GM21360 (cell line): ENCODE measurements at regions not wholly inside any gene's neighbourhood (a gene's known extent, or its start where the extent isn't known, plus 50 kb on each side); places are given as distances from the start of the nearest gene placed in this dataset.

Experiments used
- ATAC-seq: cut with Tn5 transposase; IDR thresholded peaks from one replicate; pipeline ENCODE4 v1.9.1; 2021; ENCODE audit warnings: mild to moderate bottlenecking, moderate library complexity; ENCODE audit not compliant: unreplicated experiment

GRCh38 chr5:31137676-31138075 is 55.8 kb upstream of the CDH6 start:
- no peak for ATAC-seq

- no peak for ATAC-seq
Observed at GRCh38 chr5:31135542-31135941, 57.9 kb upstream of the CDH6 start.

- ATAC-seq: no peak
Observed at GRCh38 chr5:31133488-31133887, 60.0 kb upstream of the CDH6 start.

GRCh38 chr5:31131381-31131891 is 62.0 kb upstream of the CDH6 start:
- no peak for ATAC-seq

GRCh38 chr5:31130676-31131075 is 62.8 kb upstream of the CDH6 start:
- ATAC-seq: no peak

- ATAC-seq: no peak
Observed at GRCh38 chr5:31124651-31125305, 68.7 kb upstream of the CDH6 start.

- ATAC-seq: no peak
Observed at GRCh38 chr5:31124026-31124425, 69.5 kb upstream of the CDH6 start.

GRCh38 chr5:31122998-31123951 is 70.2 kb upstream of the CDH6 start:
- no peak for ATAC-seq

- no peak for ATAC-seq
Observed at GRCh38 chr5:31121224-31121623, 72.3 kb upstream of the CDH6 start.

- no peak for ATAC-seq
Observed at GRCh38 chr5:31120642-31120948, 72.9 kb upstream of the CDH6 start.

- no peak for ATAC-seq
Observed at GRCh38 chr5:31119938-31120641, 73.4 kb upstream of the CDH6 start.

- ATAC-seq: no peak
Observed at GRCh38 chr5:31116466-31117031, 76.9 kb upstream of the CDH6 start.

GRCh38 chr5:31114817-31115216 is 78.7 kb upstream of the CDH6 start:
- ATAC-seq: no peak

GRCh38 chr5:31113666-31114350 is 79.7 kb upstream of the CDH6 start:
- ATAC-seq: no peak

- no peak for ATAC-seq
Observed at GRCh38 chr5:31113101-31113500, 80.4 kb upstream of the CDH6 start.

GRCh38 chr5:31107091-31107518 is 86.4 kb upstream of the CDH6 start:
- ATAC-seq: no peak

GRCh38 chr5:31106691-31107090 is 86.8 kb upstream of the CDH6 start:
- ATAC-seq: no peak

GRCh38 chr5:31106278-31106677 is 87.2 kb upstream of the CDH6 start:
- no peak for ATAC-seq

GRCh38 chr5:31104775-31105174 is 88.7 kb upstream of the CDH6 start:
- no peak for ATAC-seq

GRCh38 chr5:31100781-31101310 is 92.6 kb upstream of the CDH6 start:
- ATAC-seq: no peak
